ENCODE measurements at regions not wholly inside any gene's neighbourhood (a gene's known extent, or its start where the extent isn't known, plus 50 kb on each side); places are given as distances from the start of the nearest gene placed in this dataset.

GRCh38 chr3:78112291-78113010 is 1072.6 kb downstream of the ROBO2 start:
- H3K9me3 ChIP-seq (ENCODE audit: control insufficient read depth in 2 of 3, insufficient read depth in 1 of 3, low read length in 3 of 3): no peaks in the 10 kb centered on the region
- intact Hi-C loops (cut with DNase I): no loop called here
- TF ChIP-seq CTCF (IDR thresholded peaks at IDR 0.05; ENCODE audit: borderline replicate concordance, extremely low read depth, insufficient read depth): no peak

GRCh38 chr3:78115983-78116382 is 1076.1 kb downstream of the ROBO2 start:
- Histone ChIP-seq H3K4me1 (ENCODE audit: control insufficient read depth in 2 of 3, insufficient read depth in 2 of 3, low read depth in 1 of 3, low read length in 3 of 3) (no peaks in the 10 kb centered on the region), H3K27me3 (ENCODE audit: control insufficient read depth, insufficient read depth, low read length) (no peaks in the 10 kb centered on the region), H3K36me3 (ENCODE audit: control insufficient read depth in 2 of 3, insufficient read depth in 3 of 3, low read length in 3 of 3) (no peaks in the 10 kb centered on the region), H3K4me3 (ENCODE audit: low read length in 3 of 3) (no peak overlapping the region), H3K27ac (ENCODE audit: low read depth in 2 of 2, low read length in 2 of 2) (no peak overlapping the region), H3K9ac (ENCODE audit: low read length in 3 of 3) (no peak overlapping the region), H3K9me3 (ENCODE audit: control insufficient read depth in 2 of 3, insufficient read depth in 1 of 3, low read length in 3 of 3) (no peaks in the 10 kb centered on the region)
- intact Hi-C loops (cut with DNase I): no loop called here
- no peak for FAIRE-seq
- DNase-seq: no peak
- TF ChIP-seq CTCF (IDR thresholded peaks at IDR 0.05; ENCODE audit: borderline replicate concordance, extremely low read depth, insufficient read depth): no peak

More at GRCh38 chr3:78112291-78113010, 1072.6 kb downstream of the ROBO2 start:
- Histone ChIP-seq H3K36me3 (ENCODE audit: control insufficient read depth in 2 of 3, insufficient read depth in 3 of 3, low read length in 3 of 3) (no peaks in the 10 kb centered on the region), H3K27ac (ENCODE audit: low read depth in 2 of 2, low read length in 2 of 2) (peak overlapping the region in 1 of 2 donors; percentile 15), H3K9ac (ENCODE audit: low read length in 3 of 3) (no peak overlapping the region), H3K4me3 (ENCODE audit: low read length in 3 of 3) (no peak overlapping the region), H3K27me3 (ENCODE audit: control insufficient read depth, insufficient read depth, low read length) (no peaks in the 10 kb centered on the region), H3K4me1 (ENCODE audit: control insufficient read depth in 2 of 3, insufficient read depth in 2 of 3, low read depth in 1 of 3, low read length in 3 of 3) (no peaks in the 10 kb centered on the region)
- DNase-seq (peak in 1 of 5 donors; percentile 51), FAIRE-seq (no peak)

DNA sequence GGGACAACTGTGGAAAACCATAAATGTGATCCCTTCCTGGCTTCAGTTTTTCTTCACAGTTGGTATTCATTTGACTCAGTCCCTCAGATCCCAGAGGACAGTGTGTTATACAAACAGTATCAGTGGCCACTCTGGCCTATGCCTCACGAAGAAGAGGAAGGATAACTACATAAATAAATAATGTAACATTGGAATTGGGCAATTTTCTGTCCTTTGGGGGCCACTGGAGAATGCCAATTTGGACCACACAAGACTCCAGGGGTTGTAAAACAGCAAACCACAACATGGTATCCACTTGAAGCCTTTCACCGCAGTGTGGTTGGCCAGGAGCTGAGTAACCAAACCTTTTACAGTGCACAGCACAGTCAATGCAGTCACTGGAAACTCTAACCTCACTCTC is 1077.0 kb downstream of the ROBO2 start:
- no peaks in the 10 kb centered on the region for H3K27me3 ChIP-seq (ENCODE audit: control insufficient read depth, insufficient read depth, low read length)
- DNase-seq (no peak), FAIRE-seq (no peak)
- no peaks in the 10 kb centered on the region for H3K4me1 ChIP-seq (ENCODE audit: control insufficient read depth in 2 of 3, insufficient read depth in 2 of 3, low read depth in 1 of 3, low read length in 3 of 3)
- intact Hi-C loops (cut with DNase I): no loop called here
- no peaks in the 10 kb centered on the region for H3K9me3 ChIP-seq (ENCODE audit: control insufficient read depth in 2 of 3, insufficient read depth in 1 of 3, low read length in 3 of 3)
- H3K36me3 ChIP-seq (ENCODE audit: control insufficient read depth in 2 of 3, insufficient read depth in 3 of 3, low read length in 3 of 3): no peaks in the 10 kb centered on the region
- no peak overlapping the region for H3K27ac ChIP-seq (ENCODE audit: low read depth in 2 of 2, low read length in 2 of 2)
- no peak overlapping the region for H3K4me3 ChIP-seq (ENCODE audit: low read length in 3 of 3)
- no peak for TF ChIP-seq CTCF (IDR thresholded peaks at IDR 0.05; ENCODE audit: borderline replicate concordance, extremely low read depth, insufficient read depth)
- no peak overlapping the region for H3K9ac ChIP-seq (ENCODE audit: low read length in 3 of 3)

- intact Hi-C loops (cut with DNase I): no loop called here
- no peaks in the 10 kb centered on the region for H3K4me1 ChIP-seq (ENCODE audit: control insufficient read depth in 2 of 3, insufficient read depth in 2 of 3, low read depth in 1 of 3, low read length in 3 of 3)
- TF ChIP-seq CTCF (IDR thresholded peaks at IDR 0.05; ENCODE audit: borderline replicate concordance, extremely low read depth, insufficient read depth): no peak
- H3K4me3 ChIP-seq (ENCODE audit: low read length in 3 of 3): no peak overlapping the region
- H3K27me3 ChIP-seq (ENCODE audit: control insufficient read depth, insufficient read depth, low read length): no peaks in the 10 kb centered on the region
- H3K9me3 ChIP-seq (ENCODE audit: control insufficient read depth in 2 of 3, insufficient read depth in 1 of 3, low read length in 3 of 3): no peaks in the 10 kb centered on the region
- DNase-seq: no peak
- no peak overlapping the region for H3K9ac ChIP-seq (ENCODE audit: low read length in 3 of 3)
- FAIRE-seq: no peak
- H3K27ac ChIP-seq (ENCODE audit: low read depth in 2 of 2, low read length in 2 of 2): no peak overlapping the region
- no peaks in the 10 kb centered on the region for H3K36me3 ChIP-seq (ENCODE audit: control insufficient read depth in 2 of 3, insufficient read depth in 3 of 3, low read length in 3 of 3)
These were observed 1083.2 kb downstream of the ROBO2 start for GRCh38 chr3:78123058-78123457.
